Fibroblast of mammary gland (primary cell): ENCODE measurements at regions not wholly inside any gene's neighbourhood (a gene's known extent, or its start where the extent isn't known, plus 50 kb on each side); places are given as distances from the start of the nearest gene placed in this dataset.
"Not testable (repeated sequence)": the region's sequence is repeated elsewhere in the genome, so short reads cannot be mapped to it uniquely, and the experiment has no call there.

Experiments
- DNase-seq: peaks from one replicate; pipeline ENCODE4 v3.0.0-alpha.2; 2010; ENCODE audit warnings: low read depth
- H3K4me3 ChIP-seq: 2 replicates; pipeline ENCODE4 v1.5.1; 2011; ENCODE audit warnings: low read depth, mild to moderate bottlenecking, low read length, moderate library complexity; ENCODE audit not compliant: control insufficient read depth
- TF ChIP-seq, protein P1 (sequence below): conservative IDR thresholded peaks from 2 replicates; pipeline ENCODE4 v1.5.1; 2011; ENCODE audit warnings: low read depth, low read length, inconsistent platforms; ENCODE audit not compliant: control insufficient read depth, insufficient read depth

DNA sequence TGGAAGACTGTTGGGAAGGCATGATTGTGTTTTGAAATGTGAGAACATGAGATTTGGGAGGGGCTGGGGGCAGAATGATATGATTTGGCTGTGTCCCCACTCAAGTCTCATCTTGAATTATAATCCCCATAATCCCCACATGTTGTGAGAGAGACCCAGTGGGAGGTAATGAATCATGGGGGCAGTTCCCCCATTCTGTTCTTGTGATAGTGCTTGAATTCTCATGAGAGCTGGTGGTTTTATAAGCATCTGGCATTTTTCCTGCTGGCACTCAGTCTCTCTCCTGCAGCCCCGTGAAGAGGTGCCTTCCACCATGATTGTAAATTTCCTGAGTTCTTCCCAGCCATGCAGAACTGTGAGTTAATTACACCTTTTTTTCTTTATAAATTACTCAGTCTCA lies 430.5 kb downstream of the OTOL1 start:
- no peak overlapping the region for H3K4me3 ChIP-seq
- TF ChIP-seq, protein P1, sequence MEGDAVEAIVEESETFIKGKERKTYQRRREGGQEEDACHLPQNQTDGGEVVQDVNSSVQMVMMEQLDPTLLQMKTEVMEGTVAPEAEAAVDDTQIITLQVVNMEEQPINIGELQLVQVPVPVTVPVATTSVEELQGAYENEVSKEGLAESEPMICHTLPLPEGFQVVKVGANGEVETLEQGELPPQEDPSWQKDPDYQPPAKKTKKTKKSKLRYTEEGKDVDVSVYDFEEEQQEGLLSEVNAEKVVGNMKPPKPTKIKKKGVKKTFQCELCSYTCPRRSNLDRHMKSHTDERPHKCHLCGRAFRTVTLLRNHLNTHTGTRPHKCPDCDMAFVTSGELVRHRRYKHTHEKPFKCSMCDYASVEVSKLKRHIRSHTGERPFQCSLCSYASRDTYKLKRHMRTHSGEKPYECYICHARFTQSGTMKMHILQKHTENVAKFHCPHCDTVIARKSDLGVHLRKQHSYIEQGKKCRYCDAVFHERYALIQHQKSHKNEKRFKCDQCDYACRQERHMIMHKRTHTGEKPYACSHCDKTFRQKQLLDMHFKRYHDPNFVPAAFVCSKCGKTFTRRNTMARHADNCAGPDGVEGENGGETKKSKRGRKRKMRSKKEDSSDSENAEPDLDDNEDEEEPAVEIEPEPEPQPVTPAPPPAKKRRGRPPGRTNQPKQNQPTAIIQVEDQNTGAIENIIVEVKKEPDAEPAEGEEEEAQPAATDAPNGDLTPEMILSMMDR, result no peak
- peak; percentile 67 for DNase-seq

- H3K4me3 ChIP-seq, result no peak overlapping the region
- peak; percentile 13 for DNase-seq
- TF ChIP-seq, protein P1, result no peak
Observed at GRCh38 chr3:161939918-161940620, 443.5 kb downstream of the OTOL1 start.

DNA sequence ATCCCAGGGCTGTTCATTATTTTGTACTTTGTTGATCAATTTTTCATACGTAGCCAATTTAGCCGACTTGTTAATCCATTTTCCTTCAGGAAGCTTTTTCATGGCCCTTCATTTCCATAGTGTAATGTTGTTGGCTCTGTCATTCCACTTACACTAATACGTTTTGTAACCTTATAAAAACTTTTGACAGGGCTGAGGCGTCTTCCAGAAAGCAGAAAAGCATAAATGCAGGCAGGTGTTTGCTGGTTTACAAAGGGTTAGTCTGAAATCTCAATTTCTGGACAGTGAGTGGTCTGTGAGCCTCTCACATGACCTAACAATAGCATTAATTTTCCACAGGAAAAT lies 444.0 kb downstream of the OTOL1 start:
- TF ChIP-seq, protein P1, result no peak
- no peak for DNase-seq
- H3K4me3 ChIP-seq, result no peak overlapping the region

DNA sequence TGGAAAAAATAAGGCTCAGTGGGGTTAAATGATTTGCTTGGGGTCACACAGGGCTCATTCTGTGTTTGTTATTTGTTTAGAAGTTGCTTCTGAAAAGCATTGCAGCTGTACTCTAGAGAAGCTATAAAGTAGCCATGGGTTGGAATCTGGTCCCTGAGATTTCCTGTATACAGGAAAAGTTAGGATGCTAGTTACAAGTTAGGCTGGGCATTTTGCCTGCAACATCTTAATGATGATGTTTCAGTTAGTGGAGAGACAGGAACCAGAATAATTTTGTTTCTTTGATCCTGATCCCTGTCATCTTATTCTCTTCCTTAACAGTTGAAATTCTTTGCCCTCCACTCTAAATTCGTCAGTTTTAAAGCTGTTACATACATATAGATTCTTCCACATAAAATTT lies 445.3 kb downstream of the OTOL1 start:
- TF ChIP-seq, protein P1, result no peak
- H3K4me3 ChIP-seq, result no peak overlapping the region
- no peak for DNase-seq

GRCh38 chr3:161943801-161944345 lies 447.3 kb downstream of the OTOL1 start:
- H3K4me3 ChIP-seq, DNase-seq: not testable (repeated sequence)

DNA sequence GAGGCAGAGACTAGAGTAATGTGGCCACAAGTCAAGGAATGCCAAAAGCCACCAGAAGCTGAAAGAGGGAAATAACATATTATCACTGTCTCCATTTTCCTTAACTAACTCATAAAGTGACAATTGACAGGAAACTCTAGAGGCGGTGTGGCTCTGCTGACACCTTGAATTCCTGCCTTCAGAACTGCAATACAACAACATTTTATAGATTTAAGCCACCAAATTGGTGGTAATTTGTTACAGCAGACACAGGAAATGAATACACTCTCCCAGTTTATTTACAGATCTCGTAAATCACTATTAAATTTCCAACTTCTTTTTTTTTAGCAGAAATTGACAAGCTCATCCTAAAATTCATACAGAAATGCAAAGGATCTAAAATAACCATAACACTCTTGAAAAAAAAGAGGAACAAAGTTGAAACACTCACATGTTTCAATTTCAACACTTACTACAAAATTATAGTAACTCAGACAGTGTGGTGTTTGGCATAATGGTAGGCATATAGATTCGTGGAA lies 449.9 kb downstream of the OTOL1 start:
- H3K4me3 ChIP-seq, result no peak overlapping the region
- no peak for DNase-seq
- TF ChIP-seq, protein P1, result no peak

GRCh38 chr3:161950318-161950868 lies 453.8 kb downstream of the OTOL1 start:
- no peak overlapping the region for H3K4me3 ChIP-seq
- TF ChIP-seq, protein P1, result no peak
- no peak for DNase-seq
